Epithelial cell of proximal tubule (primary cell): ENCODE measurements at regions not wholly inside any gene's neighbourhood (a gene's known extent, or its start where the extent isn't known, plus 50 kb on each side); places are given as distances from the start of the nearest gene placed in this dataset.
"Not testable (repeated sequence)": the region's sequence is repeated elsewhere in the genome, so short reads cannot be mapped to it uniquely, and the experiment has no call there.

ENCODE experiments used
- DNase-seq: peaks from one replicate; pipeline ENCODE4 v3.0.0-alpha.2; 2011; ENCODE audit warnings: low read depth
- H3K4me3 ChIP-seq: 2 replicates; pipeline ENCODE4 v1.5.1; 2011; ENCODE audit warnings: low read depth, mild to moderate bottlenecking, low read length
- TF ChIP-seq, protein P1 (sequence below): conservative IDR thresholded peaks from 2 replicates; pipeline ENCODE4 v1.5.1; 2012; ENCODE audit warnings: low read depth, mild to moderate bottlenecking, low read length

DNA sequence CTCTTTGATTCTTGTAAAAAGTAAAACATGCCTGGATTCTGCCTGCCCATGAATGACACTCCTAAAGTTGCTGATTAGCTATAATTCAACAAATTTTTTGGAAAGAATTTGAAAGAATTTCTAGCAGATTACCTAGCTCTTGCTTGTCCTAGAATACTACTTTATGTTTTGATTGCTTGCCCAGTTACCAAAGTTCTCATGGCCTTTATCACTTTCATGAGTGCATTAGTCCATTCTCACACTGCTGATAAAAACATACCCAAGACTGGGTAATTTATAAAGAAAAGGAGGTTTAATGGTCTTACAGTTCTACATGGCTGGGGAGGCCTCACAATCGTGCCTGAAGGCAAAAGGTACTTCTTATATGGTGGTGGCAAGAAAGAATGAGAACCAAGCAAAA lies 1137.3 kb downstream of the SORCS1 start:
- TF ChIP-seq, protein P1, sequence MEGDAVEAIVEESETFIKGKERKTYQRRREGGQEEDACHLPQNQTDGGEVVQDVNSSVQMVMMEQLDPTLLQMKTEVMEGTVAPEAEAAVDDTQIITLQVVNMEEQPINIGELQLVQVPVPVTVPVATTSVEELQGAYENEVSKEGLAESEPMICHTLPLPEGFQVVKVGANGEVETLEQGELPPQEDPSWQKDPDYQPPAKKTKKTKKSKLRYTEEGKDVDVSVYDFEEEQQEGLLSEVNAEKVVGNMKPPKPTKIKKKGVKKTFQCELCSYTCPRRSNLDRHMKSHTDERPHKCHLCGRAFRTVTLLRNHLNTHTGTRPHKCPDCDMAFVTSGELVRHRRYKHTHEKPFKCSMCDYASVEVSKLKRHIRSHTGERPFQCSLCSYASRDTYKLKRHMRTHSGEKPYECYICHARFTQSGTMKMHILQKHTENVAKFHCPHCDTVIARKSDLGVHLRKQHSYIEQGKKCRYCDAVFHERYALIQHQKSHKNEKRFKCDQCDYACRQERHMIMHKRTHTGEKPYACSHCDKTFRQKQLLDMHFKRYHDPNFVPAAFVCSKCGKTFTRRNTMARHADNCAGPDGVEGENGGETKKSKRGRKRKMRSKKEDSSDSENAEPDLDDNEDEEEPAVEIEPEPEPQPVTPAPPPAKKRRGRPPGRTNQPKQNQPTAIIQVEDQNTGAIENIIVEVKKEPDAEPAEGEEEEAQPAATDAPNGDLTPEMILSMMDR = no peak
- H3K4me3 ChIP-seq = no peak overlapping the region
- no peak for DNase-seq

DNA sequence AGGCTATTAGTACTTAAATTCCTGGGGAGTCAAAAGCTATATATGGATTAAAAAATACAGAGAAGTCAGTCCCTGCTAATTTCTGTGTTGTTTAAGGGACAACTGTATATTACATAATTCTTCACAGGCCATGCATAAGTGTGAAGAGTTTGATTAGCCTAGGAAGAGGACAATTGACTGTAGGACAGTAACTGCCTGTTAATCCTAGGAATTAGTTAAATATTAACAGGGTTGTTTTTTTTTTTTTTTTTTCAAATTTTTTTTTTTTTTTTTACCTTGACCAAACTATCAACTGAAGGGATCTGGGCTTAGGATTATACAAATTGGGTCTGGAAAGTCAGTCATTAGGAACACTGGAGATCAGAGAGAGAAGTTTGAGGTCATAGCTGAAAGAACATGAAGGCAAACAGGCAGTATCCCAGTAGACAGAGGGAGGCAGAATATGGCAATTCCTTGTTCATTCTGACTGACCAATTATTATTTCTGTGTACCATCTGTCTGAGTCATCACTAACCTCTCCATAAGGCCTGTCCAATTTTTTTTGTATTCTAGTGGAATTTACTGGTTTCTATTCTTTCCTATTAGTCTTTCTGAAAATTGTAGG lies 1139.2 kb downstream of the SORCS1 start:
- no peak for DNase-seq
- H3K4me3 ChIP-seq = no peak overlapping the region
- TF ChIP-seq, protein P1 = no peak

DNA sequence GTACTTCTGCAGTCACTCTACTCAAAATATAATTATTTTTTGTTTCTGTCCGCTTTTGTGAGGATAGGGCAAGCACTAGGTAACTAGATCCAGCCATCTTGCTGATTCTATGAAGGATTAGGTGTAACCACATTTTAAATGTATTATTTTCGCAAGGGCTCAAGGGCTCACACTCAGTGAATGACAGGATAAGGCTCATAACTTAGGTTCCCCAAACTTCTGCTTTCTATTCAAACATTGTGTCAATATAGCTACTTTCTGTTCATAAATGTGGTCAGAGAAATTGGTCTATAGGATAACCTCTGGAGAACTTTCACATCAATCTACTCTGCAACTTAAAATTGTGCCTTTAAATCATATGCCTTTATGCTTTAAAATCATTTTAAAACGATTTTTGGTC lies 1141.2 kb downstream of the SORCS1 start:
- DNase-seq = no peak
- no peak overlapping the region for H3K4me3 ChIP-seq
- TF ChIP-seq, protein P1 = no peak

DNA sequence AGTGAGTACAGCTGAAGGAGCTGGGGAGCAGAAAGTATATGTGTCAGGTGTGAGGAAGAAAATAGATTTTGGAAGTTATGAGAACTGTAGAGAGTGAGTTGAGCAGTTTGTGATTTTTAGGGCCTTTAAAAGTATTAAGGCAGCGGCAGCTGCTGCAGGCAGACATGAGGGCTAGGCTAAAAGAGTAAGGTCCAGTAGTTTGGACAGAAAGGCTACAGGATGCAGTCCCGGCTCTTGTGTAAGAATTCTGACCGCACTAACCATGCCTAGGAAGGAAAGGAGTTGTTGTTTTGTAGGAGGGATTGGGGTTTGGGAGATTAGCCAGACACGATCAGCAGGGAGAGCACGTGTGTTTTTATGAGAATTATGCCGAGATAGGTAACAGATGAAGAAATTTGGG lies 1144.9 kb downstream of the SORCS1 start:
- DNase-seq, H3K4me3 ChIP-seq: not testable (repeated sequence)

DNA sequence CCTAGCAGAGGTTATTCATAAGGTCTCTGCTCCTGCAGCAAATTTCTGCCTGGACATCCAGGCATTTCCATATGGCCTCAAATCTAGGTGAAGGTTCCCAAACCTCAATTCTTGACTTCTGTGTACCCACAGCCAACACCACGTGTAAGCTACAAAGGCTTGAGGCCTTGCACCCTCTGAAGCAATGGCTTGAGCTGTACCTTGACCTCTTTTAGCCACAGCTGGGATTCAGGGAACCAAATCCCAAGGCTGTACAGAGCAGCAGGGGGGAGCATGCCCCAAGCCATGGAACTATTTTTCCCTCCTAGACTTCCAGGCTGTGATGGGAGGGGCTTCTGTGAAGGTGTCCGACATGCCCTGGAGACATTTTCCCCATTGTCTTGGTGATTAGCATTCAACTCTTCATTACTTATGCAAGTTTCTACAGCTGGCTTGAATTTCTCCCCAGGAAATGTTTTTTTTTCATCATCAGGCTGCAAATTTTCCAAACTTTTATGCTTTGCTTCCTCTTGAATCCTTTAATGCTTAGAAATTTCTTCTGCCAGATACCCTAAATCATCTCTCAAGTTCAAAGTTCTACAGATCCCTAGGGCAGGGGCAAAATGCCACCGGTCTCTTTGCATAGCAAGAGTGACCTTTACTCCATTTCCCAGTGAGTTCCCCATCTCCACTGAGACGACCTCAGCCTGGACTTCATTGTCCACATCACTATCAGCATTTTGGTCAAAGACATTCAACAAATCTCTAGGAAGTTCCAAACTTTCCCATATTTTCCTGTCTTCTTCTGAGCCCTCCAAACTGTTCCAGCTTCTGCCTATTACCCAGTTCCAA lies 1148.9 kb downstream of the SORCS1 start:
- not testable (repeated sequence) for DNase-seq, H3K4me3 ChIP-seq

DNA sequence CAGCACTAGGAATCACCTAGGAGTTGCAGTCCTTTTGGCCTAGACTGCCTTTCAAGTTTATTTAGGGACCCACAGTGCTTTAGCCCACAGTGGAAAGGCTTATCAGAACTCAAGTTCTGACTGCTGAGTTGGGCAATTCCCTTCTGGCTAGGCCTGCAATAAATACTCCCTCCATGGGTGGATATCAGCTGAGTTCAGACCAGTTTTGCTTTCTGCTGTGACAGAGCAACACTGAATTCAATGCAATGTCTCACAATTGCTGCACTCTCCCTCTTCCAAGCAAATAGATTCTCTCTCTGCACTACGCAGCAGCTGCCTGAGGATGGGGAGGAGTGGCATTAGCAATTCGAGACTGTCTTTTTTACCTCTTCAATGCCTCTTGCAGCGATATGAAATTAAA lies 1153.3 kb downstream of the SORCS1 start:
- DNase-seq = no peak
- H3K4me3 ChIP-seq = no peak overlapping the region
- TF ChIP-seq, protein P1 = no peak

DNA sequence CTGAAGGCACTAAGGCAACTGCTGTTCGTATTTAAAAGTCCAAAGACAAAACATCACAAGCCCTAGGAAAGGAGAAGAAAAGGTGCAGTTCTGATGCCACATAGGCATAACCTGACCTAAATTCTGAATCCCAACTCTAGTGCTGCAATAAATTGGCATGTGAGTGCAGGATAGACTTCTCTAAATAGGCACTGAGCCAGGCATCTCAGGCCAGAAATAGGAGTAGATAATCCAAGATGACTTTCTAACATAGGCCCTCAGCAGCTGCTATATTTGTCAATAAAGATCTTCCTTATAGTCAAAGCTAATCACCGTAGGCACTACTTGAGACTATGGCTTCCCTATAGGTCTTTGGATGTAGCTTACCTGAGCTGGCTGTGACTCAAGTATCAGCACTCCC lies 1163.8 kb downstream of the SORCS1 start:
- TF ChIP-seq, protein P1 = no peak
- DNase-seq = no peak
- no peak overlapping the region for H3K4me3 ChIP-seq

DNA sequence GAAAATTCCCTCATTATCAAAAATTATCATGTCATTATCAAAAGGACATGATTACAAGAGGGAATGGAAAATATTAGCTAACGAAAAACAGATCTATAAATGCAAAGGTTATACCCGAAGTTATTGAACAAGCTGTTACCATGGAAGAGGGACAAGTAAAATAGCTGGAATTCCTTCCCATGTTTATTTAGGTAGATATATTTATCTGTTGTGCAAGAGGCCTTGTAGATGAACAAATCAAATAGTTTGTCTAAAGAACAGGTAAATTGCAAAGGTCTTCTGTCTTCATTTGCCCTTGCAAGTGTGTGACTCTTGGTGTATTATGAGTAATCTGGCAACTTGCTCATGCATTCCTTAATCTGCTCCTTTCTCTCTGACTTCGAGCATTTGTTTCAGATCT lies 1170.9 kb downstream of the SORCS1 start:
- no peak overlapping the region for H3K4me3 ChIP-seq
- TF ChIP-seq, protein P1 = no peak
- DNase-seq = no peak
